HCT116 (cell line): ENCODE measurements at regions not wholly inside any gene's neighbourhood (a gene's known extent, or its start where the extent isn't known, plus 50 kb on each side); places are given as distances from the start of the nearest gene placed in this dataset.

Source experiments
- ATAC-seq: fragments of 200-7000 bp; cut with Tn5 transposase; 2 replicates; pipeline ENCODE4 v1.9.1; 2020; ENCODE audit warnings: mild to moderate bottlenecking, moderate library complexity
- BruUV-seq: library from RNA; stranded (reverse); fragments of 400-500 nt; replicated peaks from 2 replicates; lab custom pipeline; 2021; lab: Mats Ljungman, UMichigan
- CTCF ChIA-PET: fragments of 300-600 bp; sonication (Branson Sonifier 250); formaldehyde crosslinking; loops from one replicate; lab custom pipeline; 2021; ENCODE audit warnings: antibody characterized with exemption; lab: Charles Lee
- POLR2A ChIA-PET: fragments of 300-600, 350-600 bp; sonication (Branson Sonifier 250); formaldehyde crosslinking; loops from one replicate; lab custom pipeline; 2021; ENCODE audit warnings: antibody characterized with exemption; lab: Charles Lee
- RAD21 ChIA-PET, 2 experiments: fragments of 300-600 bp; sonication (Branson Sonifier 250); formaldehyde crosslinking; loops; one replicate each; lab custom pipeline; 2023; ENCODE audit warnings: low total read pairs in 2 of 2; ENCODE audit not compliant: uncharacterized antibody in 2 of 2, unreplicated experiment in 2 of 2, low non-redundant PET in 1 of 2; lab: Charles Lee
- DNase-seq: peaks from one replicate; pipeline ENCODE4 v3.0.0-alpha.2; 2010; ENCODE audit warnings: low read depth, low spot score
- H2AFZ ChIP-seq: fragments of 200-600 bp; shearing (Covaris generic), sonication (generic); 2 replicates; pipeline ENCODE4 v1.6.1; 2017; ENCODE audit warnings: low read depth, mixed run types, mixed read lengths, antibody characterized with exemption, low read length; ENCODE audit not compliant: poor library complexity, severe bottlenecking
- H3K27ac ChIP-seq: 2 replicates; pipeline ENCODE4 v1.5.1; 2012; ENCODE audit warnings: low read depth, low read length
- H3K27me3 ChIP-seq: fragments of 200-600 bp; sonication (generic); 2 replicates; pipeline ENCODE4 v1.6.1; 2016; ENCODE audit warnings: mixed run types, low read length, mixed read lengths; ENCODE audit not compliant: insufficient read depth
- H3K36me3 ChIP-seq, 2 experiments: fragments of 200-500 bp in 1 of 2; fragments of 200-600 bp in 1 of 2; sonication (Bioruptor generic) in 1 of 2; sonication (generic) in 1 of 2; 2 replicates each; pipeline versions ENCODE4 v1.5.1 to v1.6.1; 2014 to 2016; ENCODE audit warnings: low read length in 2 of 2, inconsistent platforms in 1 of 2, mixed read lengths in 1 of 2, mixed run types in 1 of 2; ENCODE audit not compliant: insufficient read depth in 2 of 2, control insufficient read depth in 1 of 2
- H3K4me1 ChIP-seq, 2 experiments: fragments of 200-600 bp in 1 of 2; sonication (generic) in 1 of 2; 2 replicates each; pipeline versions ENCODE4 v1.5.1 to v1.6.1; 2012 to 2017; ENCODE audit warnings: low read length in 2 of 2, inconsistent platforms in 1 of 2, mild to moderate bottlenecking in 1 of 2, mixed read lengths in 1 of 2, mixed run types in 1 of 2, moderate library complexity in 1 of 2; ENCODE audit not compliant: insufficient read depth in 2 of 2, control insufficient read depth in 1 of 2
- H3K4me2 ChIP-seq: fragments of 200-600 bp; sonication (generic); 2 replicates; pipeline ENCODE4 v1.6.1; 2017; ENCODE audit warnings: mixed run types, low read length, mixed read lengths
- H3K4me3 ChIP-seq, 2 experiments: fragments of 200-600 bp in 1 of 2; sonication (generic) in 1 of 2; replicated peaks in 1 of 2; 2 replicates each; pipeline ENCODE4 v1.5.1; 2011 to 2016; ENCODE audit warnings: low read length in 2 of 2, control low read depth in 1 of 2, low read depth in 1 of 2, mild to moderate bottlenecking in 1 of 2, mixed read lengths in 1 of 2, mixed run types in 1 of 2
- H3K79me2 ChIP-seq: fragments of 200-600 bp; sonication (generic); 2 replicates; pipeline ENCODE4 v1.6.1; 2017; ENCODE audit warnings: mild to moderate bottlenecking, mixed run types, low read length, moderate library complexity, mixed read lengths; ENCODE audit not compliant: insufficient read depth
- H3K9ac ChIP-seq: fragments of 200-600 bp; sonication (generic); 2 replicates; pipeline ENCODE4 v1.6.1; 2016; ENCODE audit warnings: low read length, mixed read lengths
- H3K9me2 ChIP-seq: fragments of 200-600 bp; sonication (generic), shearing (Covaris generic); 2 replicates; pipeline ENCODE4 v1.6.1; 2017; ENCODE audit warnings: mixed run types, mild to moderate bottlenecking, moderate library complexity; ENCODE audit not compliant: insufficient read depth
- H3K9me3 ChIP-seq, 2 experiments: fragments of 200-500 bp in 1 of 2; fragments of 200-600 bp in 1 of 2; sonication (Bioruptor generic) in 1 of 2; sonication (generic) in 1 of 2; 2 replicates each; pipeline ENCODE4 v1.6.1; 2014 to 2017; ENCODE audit warnings: low read length in 2 of 2, mixed read lengths in 2 of 2, inconsistent platforms in 1 of 2, low read depth in 1 of 2, mild to moderate bottlenecking in 1 of 2, mixed run types in 1 of 2, moderate library complexity in 1 of 2; ENCODE audit not compliant: control insufficient read depth in 1 of 2, insufficient read depth in 1 of 2
- H4K20me1 ChIP-seq: fragments of 200-600 bp; sonication (generic), shearing (Covaris generic); 2 replicates; pipeline ENCODE4 v1.6.1; 2017; ENCODE audit warnings: mixed run types, mild to moderate bottlenecking, moderate library complexity; ENCODE audit not compliant: insufficient read depth
- CBX3 ChIP-seq: IDR thresholded peaks from 2 replicates; pipeline ENCODE4 v1.6.1; 2012; ENCODE audit warnings: low read depth
- CEBPB ChIP-seq: IDR thresholded peaks from 2 replicates; pipeline ENCODE4 v1.6.1; 2012; ENCODE audit warnings: low read depth
- EGR1 ChIP-seq: IDR thresholded peaks from 2 replicates; pipeline ENCODE4 v1.6.1; 2012; ENCODE audit warnings: low read depth
- ELF1 ChIP-seq: IDR thresholded peaks from 2 replicates; pipeline ENCODE4 v1.6.1; 2012; ENCODE audit warnings: low read depth, borderline replicate concordance
- JUND ChIP-seq: IDR thresholded peaks from 2 replicates; pipeline ENCODE4 v1.6.1; 2012
- POLR2A ChIP-seq: IDR thresholded peaks from 2 replicates; pipeline ENCODE4 v1.7.0; 2011; ENCODE audit warnings: borderline replicate concordance; ENCODE audit not compliant: insufficient read depth, insufficient read length; ENCODE audit errors: extremely low read depth
- RAD21 ChIP-seq: IDR thresholded peaks from 2 replicates; pipeline ENCODE4 v1.6.1; 2012; ENCODE audit warnings: low read depth, mild to moderate bottlenecking
- SP1 ChIP-seq: IDR thresholded peaks from 2 replicates; pipeline ENCODE4 v1.6.1; 2012; ENCODE audit warnings: low read depth
- TCF7L2 ChIP-seq: IDR thresholded peaks from 2 replicates; pipeline ENCODE4 v1.7.0; 2011; ENCODE audit warnings: borderline replicate concordance, inconsistent platforms; ENCODE audit not compliant: insufficient read depth, insufficient read length; ENCODE audit errors: extremely low read depth
- YY1 ChIP-seq: IDR thresholded peaks from 2 replicates; pipeline ENCODE4 v1.6.1; 2011; ENCODE audit warnings: low read length, low read depth, moderate library complexity, mild to moderate bottlenecking; ENCODE audit not compliant: insufficient replicate concordance; ENCODE audit errors: extremely low read depth
- ZFX ChIP-seq: fragments of 450-650 bp; IDR thresholded peaks from 2 replicates; pipeline ENCODE4 v1.6.1; 2017
- ZNF274 ChIP-seq: fragments of 200-500 bp; sonication (Bioruptor generic); IDR thresholded peaks from 2 replicates; pipeline ENCODE4 v1.6.1; 2014; ENCODE audit warnings: mild to moderate bottlenecking, low read depth, low read length, inconsistent platforms
- intact Hi-C: fragments of 100-400 bp; cut with micrococcal nuclease; formaldehyde crosslinking; loops from 2 replicates; pipeline ENCODE4 v1.10.0; 2022
- TF ChIP-seq, protein P1 (sequence below): IDR thresholded peaks from 2 replicates; pipeline ENCODE4 v1.6.1; 2012
- TF ChIP-seq, protein P2 (sequence below): IDR thresholded peaks from 2 replicates; pipeline ENCODE4 v1.6.1; 2012; ENCODE audit warnings: low read depth
- TF ChIP-seq, protein P3 (sequence below): IDR thresholded peaks from 2 replicates; pipeline ENCODE4 v1.6.1; 2011; ENCODE audit warnings: mild to moderate bottlenecking, low read length, moderate library complexity; ENCODE audit not compliant: insufficient replicate concordance; ENCODE audit errors: extremely low read depth

DNA sequence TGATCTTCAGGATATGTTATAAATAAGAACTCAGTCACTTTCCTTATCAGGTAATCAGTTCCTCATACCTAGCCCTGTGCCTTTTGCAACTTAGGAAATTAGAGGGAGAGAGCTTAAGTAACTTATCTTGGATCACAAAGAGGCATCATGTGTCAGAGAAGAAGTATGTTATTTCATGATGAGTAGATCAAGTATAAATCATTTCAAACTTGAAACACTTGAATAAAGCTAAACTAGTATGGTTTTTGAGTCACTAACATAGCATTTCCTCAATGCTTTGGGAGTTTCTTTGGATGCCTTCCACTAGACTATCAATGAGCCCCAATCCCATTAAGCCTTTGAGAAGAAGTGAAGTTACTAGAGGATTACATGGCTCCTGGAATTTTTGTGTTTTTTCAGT is 102.6 kb upstream of the TNFAIP3 start:
- H3K9me3 ChIP-seq: no peaks in the 10 kb centered on the region
- H3K9me2 ChIP-seq: no peaks in the 10 kb centered on the region
- no peaks in the 10 kb centered on the region for H3K36me3 ChIP-seq
- ATAC-seq: no peak
- TF ChIP-seq JUND (0 out of 2 replicates have a peak, but pooled peaks have one; percentile 28), ZFX (no peak), ELF1 (no peak)
- TF ChIP-seq, protein P1, sequence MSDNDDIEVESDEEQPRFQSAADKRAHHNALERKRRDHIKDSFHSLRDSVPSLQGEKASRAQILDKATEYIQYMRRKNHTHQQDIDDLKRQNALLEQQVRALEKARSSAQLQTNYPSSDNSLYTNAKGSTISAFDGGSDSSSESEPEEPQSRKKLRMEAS: no peak
- BruUV-seq: no TSS peak
- no peak for DNase-seq
- H3K9ac ChIP-seq: no peak overlapping the region
- H3K4me1 ChIP-seq: no peaks in the 10 kb centered on the region; a peak in 1 of 4 replicates
- CTCF ChIA-PET: no interaction called here
- RAD21 ChIA-PET: no interaction called here
- H3K27ac ChIP-seq: no peak overlapping the region
- no peak overlapping the region for H3K4me2 ChIP-seq
- intact Hi-C loops: no loop called here
- H3K27me3 ChIP-seq: no peaks in the 10 kb centered on the region
- POLR2A ChIA-PET: no interaction called here
- no peaks in the 10 kb centered on the region for H3K79me2 ChIP-seq
- H4K20me1 ChIP-seq: no peaks in the 10 kb centered on the region
- H3K4me3 ChIP-seq: no peak overlapping the region
- no peak overlapping the region for H2AFZ ChIP-seq

DNA sequence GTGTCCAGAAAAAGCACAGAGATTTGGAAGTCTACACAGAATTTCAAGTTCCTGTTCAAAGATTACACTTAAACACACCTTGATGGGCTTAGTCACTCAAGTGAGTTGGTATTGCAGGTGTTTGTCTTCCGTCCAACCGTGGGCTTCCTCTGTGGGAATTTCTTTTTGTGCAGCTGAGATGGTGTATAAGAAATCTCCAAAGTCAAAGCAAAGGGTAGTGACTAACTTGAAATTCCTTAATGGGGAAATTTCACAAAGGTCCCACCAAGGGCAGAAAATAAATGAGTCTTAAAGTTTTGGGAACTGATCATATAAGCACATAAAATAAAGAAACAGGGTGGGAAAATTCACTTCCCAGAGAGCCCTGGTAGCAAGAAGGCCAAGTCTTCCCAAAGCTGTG is 102.0 kb upstream of the TNFAIP3 start:
- Histone ChIP-seq H3K36me3 (no peaks in the 10 kb centered on the region), H3K79me2 (no peaks in the 10 kb centered on the region), H3K4me3 (no peak overlapping the region), H3K4me1 (no peaks in the 10 kb centered on the region; a peak in 1 of 4 replicates), H3K27me3 (no peaks in the 10 kb centered on the region), H4K20me1 (no peaks in the 10 kb centered on the region), H3K27ac (no peak overlapping the region), H3K4me2 (no peak overlapping the region), H3K9me2 (no peaks in the 10 kb centered on the region), H3K9me3 (no peaks in the 10 kb centered on the region), H3K9ac (no peak overlapping the region), H2AFZ (no peak overlapping the region)
- ATAC-seq: no peak
- ChIA-PET RAD21 (no interaction called here), CTCF (no interaction called here), POLR2A (no interaction called here)
- intact Hi-C loops: no loop called here
- no peak for DNase-seq
- no TSS peak for BruUV-seq
- TF ChIP-seq TCF7L2 (no peak), YY1 (no peak), POLR2A (no peak), ELF1 (no peak), JUND (no peak), CEBPB (no peak), EGR1 (no peak), SP1 (no peak), CBX3 (no peak), ZNF274 (no peak), RAD21 (no peak)
- TF ChIP-seq, protein P2, sequence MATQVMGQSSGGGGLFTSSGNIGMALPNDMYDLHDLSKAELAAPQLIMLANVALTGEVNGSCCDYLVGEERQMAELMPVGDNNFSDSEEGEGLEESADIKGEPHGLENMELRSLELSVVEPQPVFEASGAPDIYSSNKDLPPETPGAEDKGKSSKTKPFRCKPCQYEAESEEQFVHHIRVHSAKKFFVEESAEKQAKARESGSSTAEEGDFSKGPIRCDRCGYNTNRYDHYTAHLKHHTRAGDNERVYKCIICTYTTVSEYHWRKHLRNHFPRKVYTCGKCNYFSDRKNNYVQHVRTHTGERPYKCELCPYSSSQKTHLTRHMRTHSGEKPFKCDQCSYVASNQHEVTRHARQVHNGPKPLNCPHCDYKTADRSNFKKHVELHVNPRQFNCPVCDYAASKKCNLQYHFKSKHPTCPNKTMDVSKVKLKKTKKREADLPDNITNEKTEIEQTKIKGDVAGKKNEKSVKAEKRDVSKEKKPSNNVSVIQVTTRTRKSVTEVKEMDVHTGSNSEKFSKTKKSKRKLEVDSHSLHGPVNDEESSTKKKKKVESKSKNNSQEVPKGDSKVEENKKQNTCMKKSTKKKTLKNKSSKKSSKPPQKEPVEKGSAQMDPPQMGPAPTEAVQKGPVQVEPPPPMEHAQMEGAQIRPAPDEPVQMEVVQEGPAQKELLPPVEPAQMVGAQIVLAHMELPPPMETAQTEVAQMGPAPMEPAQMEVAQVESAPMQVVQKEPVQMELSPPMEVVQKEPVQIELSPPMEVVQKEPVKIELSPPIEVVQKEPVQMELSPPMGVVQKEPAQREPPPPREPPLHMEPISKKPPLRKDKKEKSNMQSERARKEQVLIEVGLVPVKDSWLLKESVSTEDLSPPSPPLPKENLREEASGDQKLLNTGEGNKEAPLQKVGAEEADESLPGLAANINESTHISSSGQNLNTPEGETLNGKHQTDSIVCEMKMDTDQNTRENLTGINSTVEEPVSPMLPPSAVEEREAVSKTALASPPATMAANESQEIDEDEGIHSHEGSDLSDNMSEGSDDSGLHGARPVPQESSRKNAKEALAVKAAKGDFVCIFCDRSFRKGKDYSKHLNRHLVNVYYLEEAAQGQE: no peak
- TF ChIP-seq, protein P3, sequence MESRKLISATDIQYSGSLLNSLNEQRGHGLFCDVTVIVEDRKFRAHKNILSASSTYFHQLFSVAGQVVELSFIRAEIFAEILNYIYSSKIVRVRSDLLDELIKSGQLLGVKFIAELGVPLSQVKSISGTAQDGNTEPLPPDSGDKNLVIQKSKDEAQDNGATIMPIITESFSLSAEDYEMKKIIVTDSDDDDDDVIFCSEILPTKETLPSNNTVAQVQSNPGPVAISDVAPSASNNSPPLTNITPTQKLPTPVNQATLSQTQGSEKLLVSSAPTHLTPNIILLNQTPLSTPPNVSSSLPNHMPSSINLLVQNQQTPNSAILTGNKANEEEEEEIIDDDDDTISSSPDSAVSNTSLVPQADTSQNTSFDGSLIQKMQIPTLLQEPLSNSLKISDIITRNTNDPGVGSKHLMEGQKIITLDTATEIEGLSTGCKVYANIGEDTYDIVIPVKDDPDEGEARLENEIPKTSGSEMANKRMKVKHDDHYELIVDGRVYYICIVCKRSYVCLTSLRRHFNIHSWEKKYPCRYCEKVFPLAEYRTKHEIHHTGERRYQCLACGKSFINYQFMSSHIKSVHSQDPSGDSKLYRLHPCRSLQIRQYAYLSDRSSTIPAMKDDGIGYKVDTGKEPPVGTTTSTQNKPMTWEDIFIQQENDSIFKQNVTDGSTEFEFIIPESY: no peak
